Tongue (tissue), 1 donor: ENCODE measurements at regions not wholly inside any gene's neighbourhood (a gene's known extent, or its start where the extent isn't known, plus 50 kb on each side); places are given as distances from the start of the nearest gene placed in this dataset.
A peak's percentile ranks its signal among the peaks of the same experiment; 100 is the strongest.

Experiments used
- DNase-seq: peaks from one replicate; pipeline ENCODE4 v3.0.0-alpha.2; 2015

DNA sequence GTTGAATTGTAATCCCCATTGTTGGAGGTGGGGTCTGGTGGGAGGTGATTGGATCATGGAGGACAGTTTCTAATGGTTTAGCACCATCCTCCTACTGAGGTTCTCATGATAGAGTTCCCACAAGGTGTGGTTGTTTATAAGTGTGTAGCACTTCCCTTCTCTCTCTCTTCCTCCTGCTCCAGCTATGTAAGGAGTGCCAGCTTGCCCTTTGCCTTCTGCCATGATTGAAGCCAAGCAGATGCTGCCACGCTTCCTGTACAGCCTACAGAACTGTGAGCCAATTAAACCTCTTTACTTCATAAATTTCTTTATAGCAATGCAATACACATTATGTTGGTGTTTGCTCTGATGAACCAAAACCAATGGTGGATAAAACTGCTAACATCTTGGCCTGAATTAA, 238.2 kb downstream of the EFNB2 start:
- no peak for DNase-seq

GRCh38 chr13:106296723-106297122, 238.7 kb downstream of the EFNB2 start:
- DNase-seq = no peak

DNA sequence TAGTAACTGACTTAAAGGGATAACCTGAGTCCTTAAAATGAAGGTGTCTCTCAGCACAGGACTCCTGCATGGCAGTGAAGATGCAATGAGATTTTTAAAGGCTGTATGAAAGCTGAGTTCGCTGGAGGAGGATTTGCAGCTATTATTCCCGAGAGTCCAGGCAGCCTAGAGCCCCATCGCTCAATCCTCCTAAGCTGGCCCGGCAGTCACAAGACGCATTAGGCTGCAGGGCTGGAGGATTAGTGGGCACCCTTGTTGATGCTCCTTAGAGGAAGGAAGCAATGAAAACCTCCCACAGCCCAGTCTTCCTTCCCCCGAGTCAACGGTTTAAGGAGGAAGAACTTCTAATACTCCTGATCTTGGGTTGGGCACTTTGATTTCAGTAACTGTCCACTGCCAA, 239.5 kb downstream of the EFNB2 start:
- no peak for DNase-seq

DNA sequence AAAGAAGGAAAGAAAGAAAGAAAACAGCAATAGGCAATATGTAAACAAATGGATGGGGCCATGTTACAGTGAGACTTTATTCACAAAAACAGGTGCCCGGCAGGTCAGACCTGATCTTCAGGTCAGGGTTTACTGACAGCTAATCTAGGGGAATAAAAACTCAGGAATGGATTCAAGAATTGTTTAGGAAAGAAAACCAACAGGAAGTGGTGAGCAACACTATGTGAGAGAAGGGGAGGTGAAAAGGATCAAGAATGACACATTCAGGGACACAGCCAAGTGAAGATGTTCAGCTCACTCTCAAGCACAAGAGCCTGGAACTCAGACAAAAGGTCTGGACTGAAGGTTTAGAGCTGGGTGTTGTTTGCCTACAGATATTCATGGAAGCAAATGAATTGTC, 244.5 kb downstream of the EFNB2 start:
- DNase-seq = no peak

DNA sequence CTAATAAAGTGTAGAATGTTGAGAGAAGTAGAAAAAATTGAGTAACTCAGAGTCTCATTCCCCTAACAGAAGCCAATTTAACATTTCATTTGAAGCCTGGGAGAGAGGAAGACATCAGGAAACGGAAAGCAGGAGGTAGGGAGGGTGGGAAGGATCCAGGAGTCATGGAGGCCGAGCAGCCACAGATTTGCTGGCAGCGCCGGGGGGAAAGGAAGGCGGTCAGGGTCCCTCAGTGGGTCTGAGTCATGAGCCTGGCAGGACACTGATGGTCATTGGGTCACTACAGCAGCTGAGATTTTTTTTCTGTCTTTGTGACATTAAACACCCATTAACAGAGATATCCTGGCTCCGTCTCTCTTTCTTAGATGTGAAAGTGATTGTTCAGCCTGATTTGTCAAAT, 248.1 kb downstream of the EFNB2 start:
- no peak for DNase-seq

DNA sequence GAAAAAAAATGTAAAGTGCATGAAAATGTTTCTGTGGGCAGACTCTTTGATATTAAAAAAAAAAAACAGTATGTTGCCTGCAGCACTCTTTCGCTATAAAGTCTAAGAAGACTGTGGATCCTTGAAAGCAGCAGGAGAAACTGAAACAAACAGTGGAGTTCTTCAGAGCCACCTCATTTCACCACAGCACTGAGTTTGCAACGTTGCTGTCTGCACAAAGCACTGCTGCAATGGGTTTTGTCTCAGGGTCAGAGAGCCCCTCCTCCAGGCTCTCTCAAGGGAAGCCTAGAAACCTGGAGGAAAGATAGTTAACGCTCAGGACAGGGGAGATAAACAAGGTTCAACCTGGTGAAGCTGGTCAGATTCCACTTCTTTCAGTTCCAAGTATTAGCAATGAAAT, 248.7 kb downstream of the EFNB2 start:
- no peak for DNase-seq

DNA sequence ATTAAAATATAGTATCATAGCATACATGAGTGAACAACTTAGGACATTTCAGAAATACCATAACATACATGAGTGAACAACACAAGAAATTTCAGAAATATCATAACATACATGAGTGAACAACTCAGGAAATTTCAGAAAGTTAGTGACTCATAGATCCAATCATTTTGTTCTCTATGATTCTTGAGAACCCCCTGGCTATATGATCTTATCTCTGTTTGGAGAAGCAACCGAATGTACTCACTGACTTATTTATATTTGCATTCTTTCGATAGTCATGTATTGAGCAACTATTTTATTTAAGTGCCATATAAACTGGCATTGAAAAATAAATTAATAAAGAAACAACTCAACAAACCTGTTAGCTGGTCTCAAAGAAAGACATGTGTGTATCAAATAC, 251.1 kb downstream of the EFNB2 start:
- DNase-seq = no peak

GRCh38 chr13:106281426-106281825, 254.0 kb downstream of the EFNB2 start:
- DNase-seq = no peak

GRCh38 chr13:106277484-106278154, 257.8 kb downstream of the EFNB2 start:
- no peak for DNase-seq

DNA sequence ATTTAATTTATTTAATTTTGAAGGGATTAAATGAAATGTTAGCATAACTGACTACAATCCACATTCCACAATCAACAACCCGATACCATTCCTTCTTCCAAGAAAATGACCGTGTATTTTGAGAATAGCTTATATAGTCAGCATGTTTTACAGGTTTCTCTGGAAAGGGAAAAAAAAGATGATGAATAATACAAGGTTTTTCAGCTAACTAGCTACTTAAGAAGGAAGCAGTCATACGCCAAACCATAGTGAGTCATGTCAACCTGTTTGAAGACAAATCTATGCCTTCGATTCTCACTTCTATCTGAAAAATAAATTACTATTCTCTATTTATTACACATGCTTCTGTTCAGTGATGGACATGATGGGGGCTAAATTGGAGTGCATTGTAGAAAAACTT, 258.6 kb downstream of the EFNB2 start:
- DNase-seq = peak; percentile 17

DNA sequence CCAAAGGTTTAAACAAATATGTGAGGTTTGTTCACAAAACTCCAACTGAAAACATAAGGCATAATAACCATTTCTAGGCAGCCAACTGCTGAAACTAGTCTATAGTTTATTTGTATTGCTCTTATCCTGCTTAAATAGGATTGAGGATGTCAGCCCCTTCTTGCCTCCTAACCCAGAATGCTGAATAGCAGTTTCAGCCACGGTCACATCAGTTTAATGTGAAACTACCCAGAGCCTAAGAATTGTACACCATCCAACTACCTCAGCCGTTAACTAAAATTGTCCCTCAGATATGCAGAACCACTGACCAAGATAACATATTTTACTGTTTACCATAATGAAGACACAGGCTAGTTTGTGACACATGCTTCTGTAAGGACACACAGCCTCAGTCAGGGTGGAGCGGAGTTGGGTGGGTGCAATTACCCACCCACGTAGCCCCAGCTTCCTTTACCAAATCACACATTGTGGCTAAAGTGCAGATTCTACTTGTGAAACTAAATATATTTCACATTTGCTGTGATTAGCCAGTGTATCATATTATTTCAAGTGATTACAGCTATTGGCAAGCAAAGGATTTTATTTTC, 259.9 kb downstream of the EFNB2 start:
- peak; percentile 16 for DNase-seq

- no peak for DNase-seq
Measured at GRCh38 chr13:106274551-106275203, 260.8 kb downstream of the EFNB2 start.

DNA sequence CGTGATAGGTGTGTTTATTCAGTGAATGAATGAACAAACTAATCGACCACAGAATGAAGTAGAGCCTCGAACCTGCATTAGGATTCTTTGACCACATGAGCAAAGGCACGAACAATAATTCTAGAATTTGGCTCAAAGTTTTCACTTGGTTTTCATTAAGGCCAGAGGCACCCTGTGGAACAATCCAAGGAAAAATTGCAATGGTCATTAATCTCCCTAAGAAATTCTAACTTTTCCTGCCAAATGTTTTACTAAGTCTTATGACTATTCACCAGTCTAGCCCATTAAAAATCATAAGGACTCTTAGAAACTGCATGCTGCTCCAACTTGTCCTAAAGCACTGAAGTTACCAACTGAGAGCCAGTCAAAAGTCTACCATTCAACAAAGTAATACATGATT, 271.7 kb downstream of the EFNB2 start:
- DNase-seq = no peak

GRCh38 chr13:106262886-106263285, 272.6 kb downstream of the EFNB2 start:
- DNase-seq = no peak

DNA sequence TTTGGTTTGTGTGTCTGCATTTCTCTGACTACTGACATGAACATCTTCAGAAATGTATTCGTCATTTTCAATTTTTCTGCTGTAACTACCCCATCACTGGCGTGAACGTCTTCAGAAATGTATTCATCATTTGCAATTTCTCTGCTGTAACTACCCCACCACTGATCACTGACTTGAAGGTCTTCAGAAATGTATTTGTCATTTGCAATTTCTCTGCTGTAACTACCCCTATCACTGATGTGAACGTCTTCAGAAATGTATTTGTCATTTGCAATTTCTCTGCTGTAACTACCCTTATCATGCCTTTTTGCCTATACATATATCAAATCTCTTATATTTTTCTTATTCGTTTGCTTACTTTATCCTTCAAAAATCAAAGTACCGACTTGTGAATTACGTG, 274.0 kb downstream of the EFNB2 start:
- no peak for DNase-seq

GRCh38 chr13:106260352-106260751, 275.1 kb downstream of the EFNB2 start:
- no peak for DNase-seq

GRCh38 chr13:106259928-106260327, 275.5 kb downstream of the EFNB2 start:
- no peak for DNase-seq

DNA sequence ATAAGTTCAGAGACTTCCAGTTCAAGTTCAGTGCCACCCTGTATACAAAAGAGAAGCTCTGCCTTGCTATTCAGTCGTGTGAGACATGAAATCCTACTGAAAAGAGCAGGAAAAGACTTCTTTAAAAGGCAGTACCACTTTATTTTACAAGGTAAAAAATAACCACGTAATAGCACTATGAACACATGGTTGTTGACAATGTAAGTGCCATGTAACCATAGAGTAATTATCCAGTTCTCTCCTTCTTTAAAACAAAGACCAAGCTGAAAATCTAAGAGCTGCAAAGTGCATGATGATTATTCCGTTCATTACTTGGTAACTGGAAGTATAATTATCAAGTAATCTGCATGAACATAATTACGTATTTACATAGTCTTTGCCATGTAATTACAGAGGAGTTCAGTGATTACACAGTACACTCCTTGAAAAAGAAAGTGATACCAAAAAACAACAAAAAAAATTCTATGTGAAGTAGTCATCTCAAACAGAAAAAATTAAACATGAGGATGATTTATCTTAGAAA, 288.7 kb downstream of the EFNB2 start:
- no peak for DNase-seq

- no peak for DNase-seq
Measured at GRCh38 chr13:106246242-106246641, 289.2 kb downstream of the EFNB2 start.

GRCh38 chr13:106243011-106243565, 292.4 kb downstream of the EFNB2 start:
- DNase-seq = no peak

- no peak for DNase-seq
Measured at GRCh38 chr13:106241974-106242953, 293.2 kb downstream of the EFNB2 start.

DNA sequence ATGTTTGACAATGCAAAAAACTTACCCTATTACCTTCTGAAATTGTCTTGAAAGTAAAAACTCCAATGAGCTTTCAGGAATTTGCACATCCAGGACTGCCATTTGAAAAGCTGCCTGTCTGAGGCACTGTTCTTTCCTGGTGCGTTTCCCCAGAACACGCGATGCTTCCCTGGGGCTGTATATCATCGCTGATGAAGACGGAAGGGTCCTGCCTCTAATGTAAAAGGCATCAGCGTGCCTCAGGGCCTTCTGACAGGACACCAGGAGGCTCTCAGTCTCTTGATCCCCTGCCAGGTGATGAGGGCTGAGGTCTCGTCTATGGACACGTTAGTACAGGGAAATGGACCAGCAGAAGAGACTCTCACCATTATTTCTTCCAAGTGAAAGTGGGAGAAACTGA, 296.8 kb downstream of the EFNB2 start:
- DNase-seq = no peak
